Transverse colon (tissue), 4 donors: ENCODE measurements at regions not wholly inside any gene's neighbourhood (a gene's known extent, or its start where the extent isn't known, plus 50 kb on each side); places are given as distances from the start of the nearest gene placed in this dataset.

Experiments used
- DNase-seq: peaks from one replicate; pipeline ENCODE4 v3.0.0-alpha.2; 2019
- H3K27ac ChIP-seq, 4 donors: fragments of 200-600 bp; sonication (generic); 2 replicates each; pipeline ENCODE4 v1.5.1; 2016 to 2018; ENCODE audit warnings: inconsistent platforms in 4 of 4
- H3K27me3 ChIP-seq: fragments of 200-600 bp; sonication (generic); 2 replicates; pipeline ENCODE4 v1.5.1; 2017; ENCODE audit warnings: inconsistent platforms
- H3K36me3 ChIP-seq, 4 donors: fragments of 200-600 bp; sonication (generic); 2 replicates each; pipeline ENCODE4 v1.5.1; 2017 to 2019; ENCODE audit warnings: inconsistent platforms in 4 of 4
- H3K4me1 ChIP-seq, 4 donors: fragments of 200-600 bp; sonication (generic); 2 replicates each; pipeline ENCODE4 v1.5.1; 2017 to 2020; ENCODE audit warnings: inconsistent platforms in 4 of 4
- H3K4me3 ChIP-seq, 4 donors: fragments of 200-600 bp; sonication (generic); 1 replicate in 1 of 4; 2 replicates in 3 of 4; pipeline versions ENCODE4 v1.5.1 to v1.6.1; 2017 to 2019; ENCODE audit warnings: inconsistent platforms in 4 of 4
- H3K9me3 ChIP-seq, 2 donors: fragments of 200-600 bp; sonication (generic); 2 replicates each; pipeline ENCODE4 v1.5.1; 2017 to 2019; ENCODE audit warnings: inconsistent platforms in 2 of 2
- CTCF ChIP-seq, 5 experiments: fragments of 200-600 bp in 3 of 5; fragments of 450-650 bp in 2 of 5; sonication (generic) in 3 of 5; IDR thresholded peaks; 1 replicate in 2 of 5; 2 replicates in 3 of 5; pipeline ENCODE4 v1.5.1; 2016 to 2017; ENCODE audit warnings: antibody characterized with exemption in 5 of 5, inconsistent platforms in 3 of 5, mild to moderate bottlenecking in 2 of 5, moderate library complexity in 1 of 5
- EP300 ChIP-seq: sonication (generic); formaldehyde crosslinking; IDR thresholded peaks from one replicate; pipeline ENCODE4 v1.6.1; 2017; ENCODE audit warnings: antibody characterized with exemption, low read depth
- POLR2A ChIP-seq: fragments of 450-650 bp; IDR thresholded peaks from one replicate; pipeline ENCODE4 v1.6.1; 2016; ENCODE audit warnings: antibody characterized with exemption, mild to moderate bottlenecking, moderate library complexity
- POLR2AphosphoS5 ChIP-seq, 3 donors: sonication (generic); formaldehyde crosslinking; IDR thresholded peaks; one replicate each; pipeline ENCODE4 v1.6.1; 2016; ENCODE audit warnings: antibody characterized with exemption in 3 of 3
- WGBS, 2 donors: methylation state at CpG; one replicate each; pipeline ENCODE4 v1.1.5; 2018; ENCODE audit warnings: low coverage in 1 of 2; 5-methylcytosine and 5-hydroxymethylcytosine counted together
- in situ Hi-C, 4 donors: fragments of 200-750 bp; cut with MboI; loops; one replicate each; pipeline versions ENCODE4 v1.15.0 to v1.15.1; 2017; ENCODE audit warnings: low sequenced_read_pairs in 3 of 4, low pct_ligation_motif_present in 1 of 4, low pct_unique_long_range_greater_than_20kb in 1 of 4
- intact Hi-C: fragments of 100-400 bp; cut with DNase I; formaldehyde crosslinking; loops from one replicate; pipeline ENCODE4 v1.15.1; 2023; ENCODE audit warnings: low total_unique reads

GRCh38 chr18:7332452-7332851 lies 101.6 kb downstream of the LRRC30 start:
- Histone ChIP-seq H3K36me3 (no peaks in the 10 kb centered on the region), H3K27ac (no peak overlapping the region), H3K4me3 (no peak overlapping the region), H3K9me3 (no peaks in the 10 kb centered on the region), H3K27me3 (no peaks in the 10 kb centered on the region), H3K4me1 (no peaks in the 10 kb centered on the region)
- 86% methylated on average over 1 of the region's 1 CpG; no CpG with 5 or more reads in 1 of the 2 donors for WGBS, 2 donors
- intact Hi-C loops (no loop called here), in situ Hi-C loops (no loop called here)
- TF ChIP-seq POLR2A (no peak), CTCF (IDR thresholded peaks at IDR 0.05) (no peak), POLR2AphosphoS5 (IDR thresholded peaks at IDR 0.05) (no peak), EP300 (no peak)
- no peak for DNase-seq

GRCh38 chr18:7333025-7333562 lies 102.2 kb downstream of the LRRC30 start:
- Histone ChIP-seq H3K4me1 (no peaks in the 10 kb centered on the region), H3K4me3 (no peak overlapping the region), H3K36me3 (no peaks in the 10 kb centered on the region), H3K27ac (no peak overlapping the region), H3K9me3 (no peaks in the 10 kb centered on the region), H3K27me3 (no peaks in the 10 kb centered on the region)
- TF ChIP-seq CTCF (IDR thresholded peaks at IDR 0.05), result no peak
- no peak for TF ChIP-seq POLR2AphosphoS5 (IDR thresholded peaks at IDR 0.05)
- DNase-seq, result no peak
- 91 to 100% methylated on average over 1 to 5 of the region's 5 CpGs for WGBS, 2 donors
- intact Hi-C loops (no loop called here), in situ Hi-C loops (no loop called here)

- H3K4me3 ChIP-seq, result no peak overlapping the region
- no peaks in the 10 kb centered on the region for H3K4me1 ChIP-seq
- WGBS, 2 donors, result 46 to 60% methylated on average over 3 of the region's 3 CpGs
- in situ Hi-C loops, result no loop called here
- no peak overlapping the region for H3K27ac ChIP-seq
- H3K27me3 ChIP-seq, result no peaks in the 10 kb centered on the region
- DNase-seq, result no peak
- no peaks in the 10 kb centered on the region for H3K9me3 ChIP-seq
- no peaks in the 10 kb centered on the region for H3K36me3 ChIP-seq
- intact Hi-C loops, result no loop called here
- TF ChIP-seq POLR2AphosphoS5 (IDR thresholded peaks at IDR 0.05), result no peak
These were observed 104.2 kb downstream of the LRRC30 start for GRCh38 chr18:7334973-7335568.

GRCh38 chr18:7336623-7337022 lies 105.7 kb downstream of the LRRC30 start:
- no peak overlapping the region for H3K4me3 ChIP-seq
- no peaks in the 10 kb centered on the region for H3K9me3 ChIP-seq
- no peaks in the 10 kb centered on the region for H3K4me1 ChIP-seq
- no peaks in the 10 kb centered on the region for H3K36me3 ChIP-seq
- intact Hi-C loops, result no loop called here
- 7 to 25% methylated on average over 1 of the region's 1 CpG for whole genome bisulfite sequencing, 2 donors
- no peak overlapping the region for H3K27ac ChIP-seq
- no peaks in the 10 kb centered on the region for H3K27me3 ChIP-seq
- in situ Hi-C loops, result no loop called here
- DNase-seq, result no peak
- TF ChIP-seq EP300 (no peak), CTCF (IDR thresholded peaks at IDR 0.05) (no peak), POLR2A (no peak), POLR2AphosphoS5 (IDR thresholded peaks at IDR 0.05) (no peak)

- no peaks in the 10 kb centered on the region for H3K36me3 ChIP-seq
- no peak for DNase-seq
- no peaks in the 10 kb centered on the region for H3K4me1 ChIP-seq
- 64 to 67% methylated on average over 2 of the region's 2 CpGs for WGBS, 2 donors
- intact Hi-C loops (no loop called here), in situ Hi-C loops (no loop called here)
- no peaks in the 10 kb centered on the region for H3K27me3 ChIP-seq
- no peaks in the 10 kb centered on the region for H3K9me3 ChIP-seq
- H3K27ac ChIP-seq, result no peak overlapping the region
- H3K4me3 ChIP-seq, result no peak overlapping the region
- no peak for TF ChIP-seq CTCF (IDR thresholded peaks at IDR 0.05)
- no peak for TF ChIP-seq EP300
- TF ChIP-seq POLR2A, result no peak
- TF ChIP-seq POLR2AphosphoS5 (IDR thresholded peaks at IDR 0.05), result no peak
These were observed 108.0 kb downstream of the LRRC30 start for GRCh38 chr18:7338846-7339245.
